Rectal smooth muscle tissue (tissue), 1 donor: ENCODE measurements at regions not wholly inside any gene's neighbourhood (a gene's known extent, or its start where the extent isn't known, plus 50 kb on each side); places are given as distances from the start of the nearest gene placed in this dataset.
A peak's percentile ranks its signal among the peaks of the same experiment; 100 is the strongest.

Experiments used
- H3K27ac ChIP-seq: one replicate; pipeline ENCODE4 v1.7.0; 2013; ENCODE audit warnings: low read depth, low read length, inconsistent platforms
- H3K27me3 ChIP-seq: one replicate; pipeline ENCODE4 v1.7.0; 2013; ENCODE audit warnings: low read length; ENCODE audit not compliant: control insufficient read depth, insufficient read depth
- H3K36me3 ChIP-seq: one replicate; pipeline ENCODE4 v1.7.0; 2013; ENCODE audit warnings: low read length; ENCODE audit not compliant: control insufficient read depth, insufficient read depth
- H3K4me1 ChIP-seq: one replicate; pipeline ENCODE4 v1.7.0; 2013; ENCODE audit warnings: low read length; ENCODE audit not compliant: control insufficient read depth, insufficient read depth
- H3K4me3 ChIP-seq: one replicate; pipeline ENCODE4 v1.7.0; 2013; ENCODE audit warnings: low read length
- H3K9ac ChIP-seq: one replicate; pipeline ENCODE4 v1.7.0; 2013; ENCODE audit warnings: low read length

DNA sequence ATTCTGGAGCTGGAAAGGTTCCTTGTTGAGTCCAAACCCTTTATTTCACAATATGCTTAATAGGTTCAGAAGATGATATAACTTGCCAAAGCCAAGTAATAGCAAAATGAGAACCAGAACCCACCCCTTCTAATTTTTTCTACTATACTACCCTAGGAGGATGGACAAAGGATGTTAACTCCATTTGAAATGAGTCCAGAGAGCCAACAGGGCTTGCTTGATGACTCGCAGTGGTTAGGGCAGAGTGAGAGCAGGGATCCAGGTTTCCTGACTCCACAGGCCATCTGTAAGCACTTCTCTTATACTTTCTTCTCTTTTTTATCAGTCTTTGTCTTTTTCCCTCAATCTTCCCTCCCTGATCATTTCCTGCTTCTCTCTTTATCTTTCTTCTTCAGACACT lies 668.1 kb downstream of the MED13L start:
- Histone ChIP-seq H3K4me3 (no peak overlapping the region), H3K36me3 (no peaks in the 10 kb centered on the region), H3K4me1 (peaks cover 3% of the 10 kb centered on the region), H3K27me3 (peaks cover 2% of the 10 kb centered on the region), H3K9ac (no peak overlapping the region), H3K27ac (no peak overlapping the region)

GRCh38 chr12:115606040-115606439 lies 671.5 kb downstream of the MED13L start:
- no peak overlapping the region for H3K27ac ChIP-seq
- H3K36me3 ChIP-seq, result no peaks in the 10 kb centered on the region
- peaks cover 2% of the 10 kb centered on the region for H3K27me3 ChIP-seq
- no peak overlapping the region for H3K4me3 ChIP-seq
- H3K9ac ChIP-seq, result no peak overlapping the region
- no peaks in the 10 kb centered on the region for H3K4me1 ChIP-seq

GRCh38 chr12:115598871-115599811 lies 678.4 kb downstream of the MED13L start:
- peak overlapping the region; percentile 41 for H3K4me3 ChIP-seq
- H3K27ac ChIP-seq, result no peak overlapping the region
- H3K36me3 ChIP-seq, result no peaks in the 10 kb centered on the region
- H3K27me3 ChIP-seq, result peaks cover 2% of the 10 kb centered on the region
- no peaks in the 10 kb centered on the region for H3K4me1 ChIP-seq
- no peak overlapping the region for H3K9ac ChIP-seq

GRCh38 chr12:115597157-115597712 lies 680.3 kb downstream of the MED13L start:
- no peak overlapping the region for H3K9ac ChIP-seq
- no peak overlapping the region for H3K4me3 ChIP-seq
- H3K4me1 ChIP-seq, result no peaks in the 10 kb centered on the region
- no peak overlapping the region for H3K27ac ChIP-seq
- no peaks in the 10 kb centered on the region for H3K36me3 ChIP-seq
- peaks cover 2% of the 10 kb centered on the region for H3K27me3 ChIP-seq

- Histone ChIP-seq H3K4me3 (no peak overlapping the region), H3K27ac (no peak overlapping the region), H3K9ac (no peak overlapping the region), H3K36me3 (no peaks in the 10 kb centered on the region), H3K27me3 (no peaks in the 10 kb centered on the region), H3K4me1 (no peaks in the 10 kb centered on the region)
Measured at GRCh38 chr12:115588131-115588530, 689.4 kb downstream of the MED13L start.

DNA sequence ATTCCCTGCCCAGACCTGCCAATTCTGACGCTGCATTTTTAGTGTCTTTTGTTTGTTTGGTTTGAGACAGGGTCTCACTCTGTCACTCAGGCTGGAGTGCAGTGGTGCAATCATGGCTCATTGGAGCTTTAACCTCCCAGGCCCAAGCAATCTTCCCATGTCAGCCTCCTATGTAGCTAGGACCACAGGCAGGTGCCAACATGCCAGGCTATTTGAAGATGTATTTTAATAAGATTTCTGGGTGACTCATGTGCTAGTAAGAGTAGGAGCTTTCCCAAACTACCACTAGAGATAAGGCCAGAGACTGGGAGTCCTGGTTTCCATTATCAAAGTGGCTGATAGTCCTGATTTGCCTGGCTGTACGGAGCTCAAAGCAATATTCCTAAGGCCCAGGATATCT lies 693.3 kb downstream of the MED13L start:
- Histone ChIP-seq H3K9ac (no peak overlapping the region), H3K4me3 (no peak overlapping the region), H3K36me3 (no peaks in the 10 kb centered on the region), H3K4me1 (no peaks in the 10 kb centered on the region), H3K27me3 (no peaks in the 10 kb centered on the region), H3K27ac (no peak overlapping the region)

- Histone ChIP-seq H3K27me3 (no peaks in the 10 kb centered on the region), H3K4me3 (no peak overlapping the region), H3K27ac (no peak overlapping the region), H3K36me3 (no peaks in the 10 kb centered on the region), H3K9ac (no peak overlapping the region), H3K4me1 (no peaks in the 10 kb centered on the region)
Measured at GRCh38 chr12:115583591-115583990, 693.9 kb downstream of the MED13L start.

GRCh38 chr12:115577401-115577800 lies 700.1 kb downstream of the MED13L start:
- Histone ChIP-seq H3K9ac (no peak overlapping the region), H3K4me1 (no peaks in the 10 kb centered on the region), H3K36me3 (no peaks in the 10 kb centered on the region), H3K4me3 (no peak overlapping the region), H3K27me3 (no peaks in the 10 kb centered on the region), H3K27ac (no peak overlapping the region)

DNA sequence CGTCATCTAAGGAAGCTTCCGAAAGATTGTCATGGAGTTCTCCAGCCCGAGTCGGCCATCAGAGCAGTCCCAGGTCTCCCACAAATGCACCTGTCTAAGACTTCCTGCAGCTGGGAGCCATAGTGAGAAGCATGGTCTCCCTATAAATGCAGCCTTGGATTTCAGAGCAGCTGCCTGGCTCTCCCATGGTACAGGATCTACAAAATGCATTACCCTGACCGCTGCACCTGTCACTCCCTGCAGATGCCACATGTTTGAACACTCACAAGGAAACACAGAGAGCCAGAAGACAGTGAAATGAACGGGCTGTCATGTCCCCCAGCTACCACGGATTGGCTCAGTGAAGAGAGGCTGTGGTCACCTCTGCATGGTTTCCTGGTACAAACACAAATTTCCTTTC lies 702.7 kb downstream of the MED13L start:
- Histone ChIP-seq H3K36me3 (no peaks in the 10 kb centered on the region), H3K27ac (no peak overlapping the region), H3K4me3 (no peak overlapping the region), H3K4me1 (no peaks in the 10 kb centered on the region), H3K27me3 (no peaks in the 10 kb centered on the region), H3K9ac (no peak overlapping the region)

DNA sequence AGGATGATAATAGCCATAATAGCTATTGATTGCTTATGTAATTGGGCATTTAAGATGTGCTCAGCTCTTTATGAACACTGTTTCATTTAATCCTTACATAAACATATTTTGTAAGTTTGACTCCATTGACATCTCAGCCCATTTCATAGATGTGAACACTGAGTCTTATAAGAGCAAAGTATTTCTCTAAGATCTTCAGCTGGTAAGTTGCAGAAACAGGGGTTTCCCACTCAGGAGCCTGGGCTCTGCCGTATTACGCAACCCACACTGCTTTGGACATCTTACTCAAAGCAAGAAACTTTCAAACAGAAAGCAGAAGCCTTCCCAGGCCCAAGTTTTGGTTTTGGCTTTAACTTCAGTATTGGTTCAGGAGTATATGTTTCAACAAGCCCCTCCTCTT lies 705.1 kb downstream of the MED13L start:
- Histone ChIP-seq H3K4me3 (no peak overlapping the region), H3K27ac (no peak overlapping the region), H3K36me3 (no peaks in the 10 kb centered on the region), H3K27me3 (no peaks in the 10 kb centered on the region), H3K4me1 (no peaks in the 10 kb centered on the region), H3K9ac (no peak overlapping the region)

- H3K27ac ChIP-seq, result no peak overlapping the region
- H3K4me3 ChIP-seq, result no peak overlapping the region
- H3K36me3 ChIP-seq, result no peaks in the 10 kb centered on the region
- no peak overlapping the region for H3K9ac ChIP-seq
- H3K27me3 ChIP-seq, result no peaks in the 10 kb centered on the region
- H3K4me1 ChIP-seq, result no peaks in the 10 kb centered on the region
Measured at GRCh38 chr12:115571446-115571845, 706.0 kb downstream of the MED13L start.

DNA sequence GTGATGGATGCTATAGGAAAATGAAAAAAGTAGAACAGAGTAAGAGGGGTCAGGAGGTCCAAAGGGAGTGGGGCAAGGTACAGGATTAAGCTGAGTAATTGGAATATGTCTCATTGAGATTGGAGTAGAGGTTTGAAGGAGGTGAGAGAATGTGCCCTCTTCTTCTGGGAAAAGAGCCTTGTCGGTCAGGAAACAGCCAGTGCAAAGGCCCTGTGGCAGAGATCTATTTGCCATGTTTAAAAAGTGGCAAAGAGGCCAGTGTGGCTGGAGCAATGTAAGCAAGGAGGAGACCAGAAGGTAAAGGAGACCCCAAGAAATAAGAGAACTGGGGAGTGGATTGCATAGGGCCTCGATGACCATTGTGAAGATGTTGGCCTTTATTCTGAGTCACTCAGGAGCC lies 706.5 kb downstream of the MED13L start:
- no peak overlapping the region for H3K27ac ChIP-seq
- no peaks in the 10 kb centered on the region for H3K4me1 ChIP-seq
- no peak overlapping the region for H3K4me3 ChIP-seq
- no peaks in the 10 kb centered on the region for H3K27me3 ChIP-seq
- no peaks in the 10 kb centered on the region for H3K36me3 ChIP-seq
- H3K9ac ChIP-seq, result no peak overlapping the region
